ENCODE measurements at regions not wholly inside any gene's neighbourhood (a gene's known extent, or its start where the extent isn't known, plus 50 kb on each side); places are given as distances from the start of the nearest gene placed in this dataset.

DNA sequence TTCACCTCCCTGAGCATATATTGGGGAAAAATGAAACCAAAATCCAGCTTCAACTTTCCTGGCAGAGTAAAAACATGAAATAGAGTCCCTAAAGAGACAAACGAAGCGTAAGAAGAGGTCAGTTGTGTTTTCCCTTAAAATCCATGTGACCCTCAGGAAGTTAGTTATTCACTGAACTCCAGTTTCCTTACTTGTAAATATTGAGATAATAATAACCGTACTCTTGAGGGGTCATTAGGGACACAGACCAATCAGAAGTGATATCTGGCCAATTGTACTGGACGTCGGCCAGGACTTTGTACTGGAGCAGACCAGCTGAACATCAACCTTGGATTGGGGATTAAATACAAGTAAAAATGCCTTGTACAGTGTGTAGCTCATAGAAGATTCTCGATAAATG lies 167.0 kb downstream of the GATA3 start:
- H3K27ac ChIP-seq (ENCODE audit: low read depth, low read length), result no peak overlapping the region
- no peak overlapping the region for H3K4me3 ChIP-seq (ENCODE audit: insufficient read depth, low read length, poor library complexity, severe bottlenecking)
- no peaks in the 10 kb centered on the region for H3F3A ChIP-seq (ENCODE audit: insufficient read depth)
- H3K4me2 ChIP-seq (ENCODE audit: low read depth, low read length, poor library complexity, severe bottlenecking), result no peak overlapping the region
- H2AFZ ChIP-seq (ENCODE audit: low read depth, low read length, severe bottlenecking), result no peak overlapping the region
- TF ChIP-seq EZH2phosphoT487 (conservative IDR thresholded peaks at IDR 0.05; ENCODE audit: low read length), result no peak
- TF ChIP-seq, protein P1, sequence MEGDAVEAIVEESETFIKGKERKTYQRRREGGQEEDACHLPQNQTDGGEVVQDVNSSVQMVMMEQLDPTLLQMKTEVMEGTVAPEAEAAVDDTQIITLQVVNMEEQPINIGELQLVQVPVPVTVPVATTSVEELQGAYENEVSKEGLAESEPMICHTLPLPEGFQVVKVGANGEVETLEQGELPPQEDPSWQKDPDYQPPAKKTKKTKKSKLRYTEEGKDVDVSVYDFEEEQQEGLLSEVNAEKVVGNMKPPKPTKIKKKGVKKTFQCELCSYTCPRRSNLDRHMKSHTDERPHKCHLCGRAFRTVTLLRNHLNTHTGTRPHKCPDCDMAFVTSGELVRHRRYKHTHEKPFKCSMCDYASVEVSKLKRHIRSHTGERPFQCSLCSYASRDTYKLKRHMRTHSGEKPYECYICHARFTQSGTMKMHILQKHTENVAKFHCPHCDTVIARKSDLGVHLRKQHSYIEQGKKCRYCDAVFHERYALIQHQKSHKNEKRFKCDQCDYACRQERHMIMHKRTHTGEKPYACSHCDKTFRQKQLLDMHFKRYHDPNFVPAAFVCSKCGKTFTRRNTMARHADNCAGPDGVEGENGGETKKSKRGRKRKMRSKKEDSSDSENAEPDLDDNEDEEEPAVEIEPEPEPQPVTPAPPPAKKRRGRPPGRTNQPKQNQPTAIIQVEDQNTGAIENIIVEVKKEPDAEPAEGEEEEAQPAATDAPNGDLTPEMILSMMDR (IDR thresholded peaks at IDR 0.05; ENCODE audit: insufficient read depth, low read length, poor library complexity, severe bottlenecking), result no peak
- H3K9me2 ChIP-seq (replicated peaks; ENCODE audit: insufficient read depth, low read length), result no peaks in the 10 kb centered on the region
- H3K36me3 ChIP-seq (ENCODE audit: low read length), result no peaks in the 10 kb centered on the region
- no peaks in the 10 kb centered on the region for H3K9me3 ChIP-seq (ENCODE audit: insufficient read depth, low read length)
- no peaks in the 10 kb centered on the region for H3K27me3 ChIP-seq (ENCODE audit: low read length)
- H4K20me1 ChIP-seq (ENCODE audit: low read depth, low read length), result no peaks in the 10 kb centered on the region
- no peaks in the 10 kb centered on the region for H3K79me2 ChIP-seq (ENCODE audit: insufficient read depth, low read length)
- no peak overlapping the region for H3K9ac ChIP-seq (ENCODE audit: low read length)

DNA sequence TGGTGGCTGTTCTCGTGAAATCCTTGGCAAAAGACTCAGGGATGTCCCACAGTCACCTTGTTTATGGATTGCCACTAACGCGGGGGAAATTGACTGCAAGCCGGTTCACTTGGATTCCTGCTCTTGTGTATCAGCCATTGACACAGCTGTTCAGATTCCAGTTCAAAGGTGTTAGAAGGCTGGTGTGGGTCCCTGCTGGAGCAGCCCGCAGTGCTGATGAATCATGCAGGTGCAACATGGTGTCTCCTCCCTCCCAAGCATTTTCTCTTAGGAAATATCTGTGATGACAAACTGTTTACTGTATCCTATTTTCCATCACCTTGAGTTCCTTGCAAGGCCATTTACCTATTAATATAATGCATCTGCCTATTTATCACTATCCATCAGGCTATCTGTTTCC lies 170.1 kb downstream of the GATA3 start:
- no peak overlapping the region for H2AFZ ChIP-seq (ENCODE audit: low read depth, low read length, severe bottlenecking)
- H4K20me1 ChIP-seq (ENCODE audit: low read depth, low read length), result no peaks in the 10 kb centered on the region
- no peaks in the 10 kb centered on the region for H3K27me3 ChIP-seq (ENCODE audit: low read length)
- TF ChIP-seq EZH2phosphoT487 (conservative IDR thresholded peaks at IDR 0.05; ENCODE audit: low read length), result no peak
- TF ChIP-seq, protein P1 (IDR thresholded peaks at IDR 0.05; ENCODE audit: insufficient read depth, low read length, poor library complexity, severe bottlenecking), result no peak
- H3K9me3 ChIP-seq (ENCODE audit: insufficient read depth, low read length), result no peaks in the 10 kb centered on the region
- no peaks in the 10 kb centered on the region for H3F3A ChIP-seq (ENCODE audit: insufficient read depth)
- no peak overlapping the region for H3K4me3 ChIP-seq (ENCODE audit: insufficient read depth, low read length, poor library complexity, severe bottlenecking)
- no peaks in the 10 kb centered on the region for H3K36me3 ChIP-seq (ENCODE audit: low read length)
- H3K4me2 ChIP-seq (ENCODE audit: low read depth, low read length, poor library complexity, severe bottlenecking), result no peak overlapping the region
- no peaks in the 10 kb centered on the region for H3K9me2 ChIP-seq (replicated peaks; ENCODE audit: insufficient read depth, low read length)
- H3K79me2 ChIP-seq (ENCODE audit: insufficient read depth, low read length), result no peaks in the 10 kb centered on the region
- H3K27ac ChIP-seq (ENCODE audit: low read depth, low read length), result no peak overlapping the region
- no peak overlapping the region for H3K9ac ChIP-seq (ENCODE audit: low read length)

DNA sequence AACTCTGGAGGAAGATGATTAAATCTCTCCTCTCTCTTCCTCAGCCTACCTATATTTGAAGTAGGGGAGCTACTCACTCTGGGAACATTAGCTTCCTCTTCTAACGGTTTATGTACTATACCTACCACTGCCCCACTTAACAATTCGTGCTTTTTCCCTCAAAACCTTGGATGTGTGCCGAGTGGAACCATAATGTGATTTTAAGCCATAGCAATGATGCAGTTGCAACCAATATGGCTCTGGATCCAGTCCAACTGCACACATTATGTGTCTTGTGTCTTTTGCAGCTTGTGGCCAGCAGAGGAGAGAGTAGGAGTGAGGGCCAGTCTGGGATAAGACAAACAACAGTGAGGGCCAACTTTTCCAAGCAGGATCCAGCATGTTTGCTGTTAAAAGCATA lies 170.7 kb downstream of the GATA3 start:
- no peaks in the 10 kb centered on the region for H4K20me1 ChIP-seq (ENCODE audit: low read depth, low read length)
- no peak overlapping the region for H3K9ac ChIP-seq (ENCODE audit: low read length)
- no peaks in the 10 kb centered on the region for H3K27me3 ChIP-seq (ENCODE audit: low read length)
- H3K27ac ChIP-seq (ENCODE audit: low read depth, low read length), result no peak overlapping the region
- no peak overlapping the region for H3K4me2 ChIP-seq (ENCODE audit: low read depth, low read length, poor library complexity, severe bottlenecking)
- H3K9me3 ChIP-seq (ENCODE audit: insufficient read depth, low read length), result no peaks in the 10 kb centered on the region
- no peaks in the 10 kb centered on the region for H3K9me2 ChIP-seq (replicated peaks; ENCODE audit: insufficient read depth, low read length)
- no peak overlapping the region for H2AFZ ChIP-seq (ENCODE audit: low read depth, low read length, severe bottlenecking)
- H3K4me3 ChIP-seq (ENCODE audit: insufficient read depth, low read length, poor library complexity, severe bottlenecking), result no peak overlapping the region
- no peaks in the 10 kb centered on the region for H3F3A ChIP-seq (ENCODE audit: insufficient read depth)
- H3K79me2 ChIP-seq (ENCODE audit: insufficient read depth, low read length), result no peaks in the 10 kb centered on the region
- TF ChIP-seq, protein P1 (IDR thresholded peaks at IDR 0.05; ENCODE audit: insufficient read depth, low read length, poor library complexity, severe bottlenecking), result no peak
- TF ChIP-seq EZH2phosphoT487 (conservative IDR thresholded peaks at IDR 0.05; ENCODE audit: low read length), result no peak
- no peaks in the 10 kb centered on the region for H3K36me3 ChIP-seq (ENCODE audit: low read length)
